H1 (cell line): ENCODE measurements at regions not wholly inside any gene's neighbourhood (a gene's known extent, or its start where the extent isn't known, plus 50 kb on each side); places are given as distances from the start of the nearest gene placed in this dataset.

Experiments
- BRCA1 ChIP-seq: IDR thresholded peaks from 2 replicates; pipeline ENCODE4 v1.6.1; 2012; ENCODE audit warnings: low read depth, low read length, improper control_type of control experiment
- HDAC2 ChIP-seq, 2 experiments: fragments of 300-600 bp in 1 of 2; sonication (generic) in 1 of 2; IDR thresholded peaks; 2 replicates each; pipeline ENCODE4 v1.6.1; 2011 to 2012; ENCODE audit warnings: low read depth in 2 of 2, low read length in 2 of 2, mild to moderate bottlenecking in 2 of 2, moderate library complexity in 2 of 2, borderline replicate concordance in 1 of 2, inconsistent platforms in 1 of 2
- KDM1A ChIP-seq: fragments of 200-600, 300-600 bp; sonication (generic); IDR thresholded peaks from 2 replicates; pipeline ENCODE4 v1.7.1; 2016; ENCODE audit warnings: mild to moderate bottlenecking, low read length, borderline replicate concordance
- RFX5 ChIP-seq: IDR thresholded peaks from 2 replicates; pipeline ENCODE4 v1.6.1; 2011; ENCODE audit warnings: low read depth, low read length, improper control_type of control experiment, borderline replicate concordance
- SIRT6 ChIP-seq: IDR thresholded peaks from one replicate; pipeline ENCODE4 v1.7.1; 2012; ENCODE audit warnings: low read length, inconsistent platforms
- TCF12 ChIP-seq: IDR thresholded peaks from 2 replicates; pipeline ENCODE4 v1.6.1; 2011; ENCODE audit warnings: low read depth, mild to moderate bottlenecking, low read length

DNA sequence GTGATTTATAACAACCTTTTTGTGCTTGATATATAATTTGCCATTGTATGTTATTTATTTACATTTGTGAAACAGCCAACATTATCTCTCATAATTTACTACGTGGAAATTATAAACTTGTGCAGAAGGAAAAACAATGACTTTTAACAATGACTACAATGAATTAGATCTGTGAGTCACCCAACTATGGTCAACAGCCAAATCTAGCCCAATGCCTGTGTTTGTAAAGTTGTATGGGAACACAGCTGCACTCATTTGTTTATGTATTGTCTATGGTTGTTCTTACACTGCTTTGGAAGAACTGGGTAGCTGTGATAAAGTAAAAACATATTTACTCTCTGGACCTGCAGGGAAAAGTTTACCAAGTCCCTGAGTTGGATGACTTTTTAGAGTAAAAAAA, 110.4 kb downstream of the OTOL1 start (continued):
- no peak for TF ChIP-seq RFX5
- TF ChIP-seq HDAC2 (IDR thresholded peaks at IDR 0.05; ENCODE audit: borderline replicate concordance in 1 of 2, low read depth in 2 of 2, low read length in 2 of 2) = no peak
- no peak for TF ChIP-seq KDM1A
- TF ChIP-seq SIRT6 = no peak
- TF ChIP-seq BRCA1 = no peak
- no peak for TF ChIP-seq TCF12
